ENCODE measurements at regions not wholly inside any gene's neighbourhood (a gene's known extent, or its start where the extent isn't known, plus 50 kb on each side); places are given as distances from the start of the nearest gene placed in this dataset.

GRCh38 chr12:24088751-24089509, 139.5 kb upstream of the SOX5 start:
- TF ChIP-seq REST (IDR thresholded peaks at IDR 0.05; ENCODE audit: insufficient replicate concordance, low read depth) (no peak), CTCF (IDR thresholded peaks at IDR 0.05; ENCODE audit: insufficient read depth, low read length) (no peak), POLR2AphosphoS5 (IDR thresholded peaks at IDR 0.05; ENCODE audit: low read depth) (no peak), GABPA (IDR thresholded peaks at IDR 0.05; ENCODE audit: low read depth) (no peak), SPI1 (IDR thresholded peaks at IDR 0.05; ENCODE audit: borderline replicate concordance, low read depth) (no peak)
